ENCODE measurements at regions not wholly inside any gene's neighbourhood (a gene's known extent, or its start where the extent isn't known, plus 50 kb on each side); places are given as distances from the start of the nearest gene placed in this dataset.
"Not testable (repeated sequence)": the region's sequence is repeated elsewhere in the genome, so short reads cannot be mapped to it uniquely, and the experiment has no call there.

GRCh38 chr22:49721211-49721763 lies 106.4 kb downstream of the BRD1 start:
- no peak for DNase-seq

- no peak for DNase-seq
Measured at GRCh38 chr22:49720279-49720959, 107.3 kb downstream of the BRD1 start.

- DNase-seq: no peak
Measured at GRCh38 chr22:49719046-49719445, 108.6 kb downstream of the BRD1 start.

GRCh38 chr22:49718396-49718795 lies 109.3 kb downstream of the BRD1 start:
- no peak for DNase-seq

DNA sequence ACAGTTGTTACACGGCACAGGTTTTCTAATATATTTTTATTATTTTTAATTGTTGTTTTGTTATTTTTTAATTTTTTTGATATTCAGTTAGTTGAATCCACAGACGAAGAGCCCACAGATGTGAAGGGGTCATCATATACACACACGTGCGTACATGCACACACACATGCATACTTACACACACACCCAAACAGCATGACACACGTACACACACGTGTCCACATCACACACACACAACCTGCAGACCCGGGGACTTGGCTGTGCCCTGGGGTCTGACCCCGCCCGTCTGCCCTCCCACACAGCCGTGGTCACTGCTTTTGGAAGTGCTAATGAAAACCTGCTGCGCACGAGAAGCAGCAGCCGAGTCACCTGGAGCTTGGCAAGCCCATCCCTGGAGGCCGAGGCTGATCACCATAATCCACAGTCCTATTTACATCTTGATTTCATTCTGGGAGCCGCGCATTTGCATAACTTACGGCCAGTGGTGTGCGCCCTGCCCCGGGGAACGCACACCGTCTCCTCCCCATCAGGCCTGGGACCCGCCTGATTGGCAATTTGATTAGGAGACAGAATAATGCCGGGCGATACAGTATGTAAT lies 110.3 kb downstream of the BRD1 start:
- no peak for DNase-seq

GRCh38 chr22:49716441-49716840 lies 111.2 kb downstream of the BRD1 start:
- no peak for DNase-seq

DNA sequence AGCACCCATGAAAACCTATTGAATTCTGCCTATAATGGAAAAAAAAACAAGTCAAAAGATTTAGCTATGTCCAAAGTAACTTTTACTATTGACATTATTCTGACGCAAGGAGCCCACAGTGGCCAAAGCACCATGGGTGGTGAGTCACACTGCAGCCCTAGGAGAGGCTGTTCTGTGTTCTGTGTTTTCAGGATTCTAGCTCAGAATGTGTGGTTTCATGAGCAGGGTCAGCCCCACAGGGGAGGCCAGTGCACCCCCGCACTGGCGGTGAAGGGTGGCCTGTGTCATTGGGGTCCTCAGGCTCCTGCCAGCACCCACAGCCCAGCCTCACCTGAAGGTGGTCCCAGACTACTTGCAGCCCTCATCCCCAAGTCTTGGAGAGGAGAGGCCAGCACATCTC lies 112.2 kb downstream of the BRD1 start:
- DNase-seq: no peak

DNA sequence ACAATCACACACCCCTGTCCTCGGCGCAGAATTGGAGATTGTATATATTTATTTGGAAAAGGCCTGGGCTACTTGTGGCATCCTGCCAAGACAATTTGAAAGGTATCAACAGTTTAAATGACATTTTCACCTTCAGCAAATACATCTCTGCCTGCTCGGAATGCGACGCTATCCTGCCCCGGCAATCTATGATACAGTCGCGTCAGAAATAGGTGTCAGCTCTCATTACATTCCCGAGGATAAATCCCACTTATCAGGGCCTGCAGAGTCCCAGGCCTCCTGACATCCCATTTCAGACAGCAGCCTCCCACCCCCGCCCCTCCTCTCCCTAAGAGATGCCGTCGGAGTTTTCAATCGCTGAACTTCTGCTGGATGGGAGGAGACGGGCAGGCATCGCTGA lies 114.7 kb downstream of the BRD1 start:
- no peak for DNase-seq

GRCh38 chr22:49712195-49712791 lies 115.4 kb downstream of the BRD1 start:
- no peak for DNase-seq

DNA sequence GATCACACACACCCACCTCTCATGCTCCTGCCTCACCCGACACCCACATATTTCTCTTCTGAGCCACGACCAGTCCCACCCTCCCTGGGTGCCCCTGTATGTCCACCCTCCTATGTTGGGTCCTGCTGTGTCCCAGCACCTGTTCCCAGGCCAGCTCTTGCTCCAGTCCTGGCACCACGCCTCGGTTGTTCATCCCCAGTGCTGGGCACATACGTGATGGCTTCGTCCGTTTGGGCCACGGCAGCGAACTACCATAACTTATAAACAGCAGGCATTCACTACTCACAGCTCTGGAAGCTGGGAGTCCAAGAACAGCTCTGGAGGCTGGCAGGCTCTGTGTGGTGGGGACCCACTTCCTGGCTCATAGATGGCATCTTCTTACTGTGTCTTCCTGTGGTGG lies 116.9 kb downstream of the BRD1 start:
- DNase-seq: no peak

DNA sequence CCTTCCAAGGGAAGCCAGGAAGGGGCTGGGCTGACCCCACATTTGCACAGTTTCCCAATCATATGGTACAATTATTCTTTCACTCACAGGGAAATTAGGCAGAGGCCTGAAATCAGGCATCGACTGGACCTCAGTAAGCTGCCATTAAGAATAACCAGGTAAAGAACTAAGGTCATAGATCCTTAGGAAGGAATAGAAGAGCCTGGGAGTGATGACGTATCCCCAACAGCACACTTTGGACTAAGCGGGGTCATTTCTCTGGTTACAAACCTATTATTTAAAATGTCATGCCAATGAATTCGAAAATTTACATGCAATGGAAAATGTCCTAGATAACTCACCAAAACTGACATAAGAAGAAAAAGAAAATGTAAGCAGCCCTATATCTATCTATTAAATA lies 118.2 kb downstream of the BRD1 start:
- DNase-seq: no peak

DNA sequence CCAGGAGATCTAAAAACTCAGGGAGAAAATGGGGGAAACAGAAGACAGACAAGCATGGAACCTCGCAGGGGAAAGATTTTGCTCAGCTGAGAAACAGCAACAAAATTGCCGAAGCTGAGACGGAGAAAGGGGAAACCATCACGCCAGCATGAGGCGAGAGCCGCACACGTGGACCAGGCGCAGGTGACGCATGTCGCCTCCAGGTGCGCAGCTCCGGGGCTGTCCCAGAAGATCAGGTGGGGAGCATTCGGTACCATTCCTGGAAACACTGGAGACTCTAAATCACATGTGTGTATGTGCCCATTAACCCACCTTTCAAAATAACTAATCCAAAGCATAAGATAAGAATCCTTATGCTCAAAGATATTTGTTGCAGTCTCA lies 121.7 kb downstream of the BRD1 start:
- no peak for DNase-seq

DNA sequence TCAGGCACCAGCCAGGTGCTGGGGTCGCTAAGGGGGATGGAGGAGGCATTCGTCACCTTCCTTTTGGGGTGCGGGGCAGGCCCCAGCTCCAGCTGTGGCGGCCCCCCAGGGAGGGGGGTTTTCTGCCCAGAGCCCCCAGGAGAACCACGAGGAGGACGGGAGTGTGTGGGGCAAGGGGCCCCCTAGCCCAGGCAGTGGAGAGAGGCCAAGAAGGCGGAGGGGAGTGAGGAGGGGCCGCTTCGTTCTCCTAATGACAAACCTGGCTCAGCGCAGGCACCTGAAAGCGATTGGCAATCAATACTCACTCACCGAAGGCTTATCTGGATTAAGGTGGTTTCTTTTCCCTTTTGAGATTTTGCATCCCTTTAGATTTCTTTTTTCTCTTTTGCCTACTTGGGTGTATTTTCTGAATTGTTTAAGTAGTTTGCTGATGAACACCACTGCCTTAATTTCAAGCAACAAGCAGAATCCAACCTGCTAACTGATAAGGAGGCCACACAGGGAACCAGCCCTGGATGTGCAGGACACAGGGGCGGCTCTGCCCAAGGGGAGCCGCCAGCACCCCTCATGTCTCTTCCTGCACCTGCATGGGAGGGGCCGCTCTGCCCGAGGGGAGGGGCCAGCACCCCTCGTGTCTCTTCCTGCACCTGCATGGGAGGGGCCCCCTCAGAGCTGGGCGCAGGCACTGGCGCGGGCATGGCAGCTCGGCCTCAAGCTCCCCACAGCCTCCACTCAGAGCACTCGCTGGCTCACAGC lies 122.3 kb downstream of the BRD1 start:
- peak; percentile 42 for DNase-seq

- DNase-seq: no peak
Measured at GRCh38 chr22:49704345-49705215, 123.1 kb downstream of the BRD1 start.

DNA sequence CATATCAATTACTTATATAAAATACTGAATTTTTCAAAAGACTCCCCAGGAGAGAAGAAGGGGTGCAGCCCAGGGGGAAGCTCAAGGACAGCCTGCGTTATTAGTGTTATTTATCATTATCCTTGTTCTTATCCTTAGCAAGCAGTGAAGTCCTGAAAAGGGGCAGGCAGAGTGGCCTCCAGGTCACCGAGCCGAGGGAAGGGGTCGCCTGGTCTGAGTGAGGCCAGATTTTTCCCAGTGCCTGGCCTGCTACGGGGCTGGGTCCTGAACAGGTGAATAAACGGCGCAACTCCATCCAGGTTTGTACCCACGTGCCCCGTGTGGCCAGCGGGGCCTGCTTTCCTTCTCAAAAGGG lies 123.7 kb downstream of the BRD1 start:
- DNase-seq: no peak

DNA sequence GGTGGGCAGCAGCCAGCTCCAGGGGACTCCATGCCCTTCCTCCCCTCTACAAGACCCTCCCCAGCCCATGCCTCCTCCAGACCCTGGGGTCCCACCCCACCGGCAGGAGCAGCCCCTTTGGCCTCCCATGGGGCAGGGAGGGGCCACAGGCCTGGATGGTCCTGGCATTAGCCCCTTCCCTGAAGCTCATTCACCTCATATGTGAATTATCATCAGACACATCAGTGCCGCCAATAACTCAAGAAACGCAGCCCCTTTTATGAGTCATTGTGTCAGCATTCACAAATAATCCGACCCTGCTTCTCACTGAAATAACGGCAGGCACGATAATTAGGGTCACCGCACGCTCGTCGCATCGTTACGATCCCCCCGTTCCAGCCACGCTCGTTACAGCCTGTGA lies 124.2 kb downstream of the BRD1 start:
- no peak for DNase-seq

GRCh38 chr22:49702068-49702397 lies 125.6 kb downstream of the BRD1 start:
- no peak for DNase-seq

GRCh38 chr22:49701380-49702067 lies 126.1 kb downstream of the BRD1 start:
- no peak for DNase-seq

DNA sequence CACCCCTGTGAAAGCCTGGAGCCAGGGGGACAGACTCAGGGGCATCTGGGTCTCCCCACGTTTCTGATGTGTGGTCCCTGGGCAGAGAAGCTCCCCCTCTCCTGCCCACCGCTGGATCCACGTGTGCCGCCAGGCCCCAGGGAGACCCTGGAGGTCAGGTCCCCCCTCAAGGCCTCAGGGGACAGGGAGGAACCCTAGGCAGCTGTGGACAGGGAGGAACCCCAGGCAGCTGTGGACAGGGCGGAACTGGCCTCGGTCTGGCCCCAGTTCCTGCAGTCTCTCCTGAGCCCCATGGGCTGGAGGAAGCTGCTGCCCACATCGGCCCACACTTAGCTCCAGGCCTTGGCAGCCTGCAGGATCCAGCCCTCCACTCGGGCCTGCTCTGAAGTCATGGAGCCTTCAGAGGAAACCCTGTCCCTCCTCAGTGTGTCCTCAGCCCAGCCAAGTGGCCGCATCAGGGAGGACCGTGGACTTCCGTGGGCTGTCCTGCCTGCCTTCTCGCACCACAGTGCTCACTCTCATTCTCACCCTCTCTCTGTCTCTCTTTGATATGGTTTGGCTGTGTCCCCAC lies 127.7 kb downstream of the BRD1 start:
- DNase-seq: no peak

- DNase-seq: no peak
Measured at GRCh38 chr22:49699476-49699875, 128.2 kb downstream of the BRD1 start.

- DNase-seq: not testable (repeated sequence)
Measured at GRCh38 chr22:49698616-49699015, 129.1 kb downstream of the BRD1 start.

GRCh38 chr22:49697047-49697446 lies 130.6 kb downstream of the BRD1 start:
- DNase-seq: no peak

Measured in activated naive CD4-positive, alpha-beta T cell treated with anti-CD3 and anti-CD28 coated beads, Interleukin-2, amount 50 U/mL, for 16 hours (primary cell).